ENCODE measurements at regions not wholly inside any gene's neighbourhood (a gene's known extent, or its start where the extent isn't known, plus 50 kb on each side); places are given as distances from the start of the nearest gene placed in this dataset.

- Histone ChIP-seq H2AFZ (ENCODE audit: low read depth, low read length, poor library complexity, severe bottlenecking) (no peak overlapping the region), H3K9ac (ENCODE audit: low read length) (no peak overlapping the region), H3K4me3 (replicated peaks in 1 of 2; ENCODE audit: low read depth in 1 of 2, low read length in 2 of 2) (no peak overlapping the region), H3K27me3 (ENCODE audit: insufficient read depth, low read length) (no peaks in the 10 kb centered on the region; the same call in none of the 2 replicates), H3K4me1 (ENCODE audit: control insufficient read depth in 1 of 2, insufficient read depth in 2 of 2, low read length in 2 of 2) (no peaks in the 10 kb centered on the region), H3K9me2 (ENCODE audit: insufficient read depth) (no peaks in the 10 kb centered on the region), H3K4me2 (ENCODE audit: low read length) (no peak overlapping the region), H3K9me3 (ENCODE audit: control insufficient read depth in 1 of 2, insufficient read depth in 1 of 2, low read depth in 1 of 2, low read length in 2 of 2) (no peaks in the 10 kb centered on the region), H3K27ac (ENCODE audit: low read depth, low read length) (no peak overlapping the region), H4K20me1 (ENCODE audit: insufficient read depth) (no peaks in the 10 kb centered on the region), H3K79me2 (ENCODE audit: insufficient read depth, low read length) (no peaks in the 10 kb centered on the region), H3K36me3 (ENCODE audit: control insufficient read depth in 1 of 2, insufficient read depth in 2 of 2, low read length in 2 of 2) (no peaks in the 10 kb centered on the region)
- ATAC-seq, result no peak
- BruUV-seq (replicated peaks), result no TSS peak
- intact Hi-C loops (cut with micrococcal nuclease), result no loop called here
- POLR2A ChIA-PET, result no interaction called here
- RAD21 ChIA-PET (ENCODE audit: low non-redundant PET in 1 of 2, low total read pairs in 2 of 2, uncharacterized antibody in 2 of 2, unreplicated experiment in 2 of 2), result no interaction called here
- TF ChIP-seq RAD21 (IDR thresholded peaks at IDR 0.05; ENCODE audit: low read depth) (no peak), SP1 (IDR thresholded peaks at IDR 0.05; ENCODE audit: low read depth) (no peak), ELF1 (IDR thresholded peaks at IDR 0.05; ENCODE audit: borderline replicate concordance, low read depth) (no peak), TCF7L2 (IDR thresholded peaks at IDR 0.05; ENCODE audit: borderline replicate concordance, extremely low read depth, insufficient read depth, insufficient read length) (no peak), EZH2 (IDR thresholded peaks at IDR 0.05) (no peak), EZH2phosphoT487 (IDR thresholded peaks at IDR 0.05; ENCODE audit: borderline replicate concordance) (no peak), FOSL1 (IDR thresholded peaks at IDR 0.05; ENCODE audit: low read depth) (no peak), ZNF274 (IDR thresholded peaks at IDR 0.05; ENCODE audit: low read depth, low read length) (no peak), ZFX (IDR thresholded peaks at IDR 0.05) (no peak), EGR1 (IDR thresholded peaks at IDR 0.05; ENCODE audit: low read depth) (no peak), POLR2A (IDR thresholded peaks at IDR 0.05; ENCODE audit: borderline replicate concordance, extremely low read depth, insufficient read depth, insufficient read length) (no peak), POLR2AphosphoS5 (IDR thresholded peaks at IDR 0.05; ENCODE audit: low read depth, low read length) (no peak), CBX3 (IDR thresholded peaks at IDR 0.05; ENCODE audit: low read depth) (no peak), SRF (IDR thresholded peaks at IDR 0.05; ENCODE audit: low read depth) (no peak), YY1 (IDR thresholded peaks at IDR 0.05; ENCODE audit: extremely low read depth, insufficient replicate concordance, low read depth, low read length) (no peak)
- TF ChIP-seq, protein P1, sequence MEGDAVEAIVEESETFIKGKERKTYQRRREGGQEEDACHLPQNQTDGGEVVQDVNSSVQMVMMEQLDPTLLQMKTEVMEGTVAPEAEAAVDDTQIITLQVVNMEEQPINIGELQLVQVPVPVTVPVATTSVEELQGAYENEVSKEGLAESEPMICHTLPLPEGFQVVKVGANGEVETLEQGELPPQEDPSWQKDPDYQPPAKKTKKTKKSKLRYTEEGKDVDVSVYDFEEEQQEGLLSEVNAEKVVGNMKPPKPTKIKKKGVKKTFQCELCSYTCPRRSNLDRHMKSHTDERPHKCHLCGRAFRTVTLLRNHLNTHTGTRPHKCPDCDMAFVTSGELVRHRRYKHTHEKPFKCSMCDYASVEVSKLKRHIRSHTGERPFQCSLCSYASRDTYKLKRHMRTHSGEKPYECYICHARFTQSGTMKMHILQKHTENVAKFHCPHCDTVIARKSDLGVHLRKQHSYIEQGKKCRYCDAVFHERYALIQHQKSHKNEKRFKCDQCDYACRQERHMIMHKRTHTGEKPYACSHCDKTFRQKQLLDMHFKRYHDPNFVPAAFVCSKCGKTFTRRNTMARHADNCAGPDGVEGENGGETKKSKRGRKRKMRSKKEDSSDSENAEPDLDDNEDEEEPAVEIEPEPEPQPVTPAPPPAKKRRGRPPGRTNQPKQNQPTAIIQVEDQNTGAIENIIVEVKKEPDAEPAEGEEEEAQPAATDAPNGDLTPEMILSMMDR (IDR thresholded peaks at IDR 0.05 in 2 of 3, conservative IDR thresholded peaks at IDR 0.05 in 1 of 3; ENCODE audit: borderline replicate concordance in 1 of 3, insufficient read depth in 1 of 3, low read depth in 2 of 3, low read length in 2 of 3), result no peak
- TF ChIP-seq, protein P2, sequence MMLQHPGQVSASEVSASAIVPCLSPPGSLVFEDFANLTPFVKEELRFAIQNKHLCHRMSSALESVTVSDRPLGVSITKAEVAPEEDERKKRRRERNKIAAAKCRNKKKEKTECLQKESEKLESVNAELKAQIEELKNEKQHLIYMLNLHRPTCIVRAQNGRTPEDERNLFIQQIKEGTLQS (IDR thresholded peaks at IDR 0.05), result no peak
- TF ChIP-seq, protein P3, sequence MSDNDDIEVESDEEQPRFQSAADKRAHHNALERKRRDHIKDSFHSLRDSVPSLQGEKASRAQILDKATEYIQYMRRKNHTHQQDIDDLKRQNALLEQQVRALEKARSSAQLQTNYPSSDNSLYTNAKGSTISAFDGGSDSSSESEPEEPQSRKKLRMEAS (IDR thresholded peaks at IDR 0.05), result no peak
- TF ChIP-seq, protein P4, sequence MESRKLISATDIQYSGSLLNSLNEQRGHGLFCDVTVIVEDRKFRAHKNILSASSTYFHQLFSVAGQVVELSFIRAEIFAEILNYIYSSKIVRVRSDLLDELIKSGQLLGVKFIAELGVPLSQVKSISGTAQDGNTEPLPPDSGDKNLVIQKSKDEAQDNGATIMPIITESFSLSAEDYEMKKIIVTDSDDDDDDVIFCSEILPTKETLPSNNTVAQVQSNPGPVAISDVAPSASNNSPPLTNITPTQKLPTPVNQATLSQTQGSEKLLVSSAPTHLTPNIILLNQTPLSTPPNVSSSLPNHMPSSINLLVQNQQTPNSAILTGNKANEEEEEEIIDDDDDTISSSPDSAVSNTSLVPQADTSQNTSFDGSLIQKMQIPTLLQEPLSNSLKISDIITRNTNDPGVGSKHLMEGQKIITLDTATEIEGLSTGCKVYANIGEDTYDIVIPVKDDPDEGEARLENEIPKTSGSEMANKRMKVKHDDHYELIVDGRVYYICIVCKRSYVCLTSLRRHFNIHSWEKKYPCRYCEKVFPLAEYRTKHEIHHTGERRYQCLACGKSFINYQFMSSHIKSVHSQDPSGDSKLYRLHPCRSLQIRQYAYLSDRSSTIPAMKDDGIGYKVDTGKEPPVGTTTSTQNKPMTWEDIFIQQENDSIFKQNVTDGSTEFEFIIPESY (IDR thresholded peaks at IDR 0.05; ENCODE audit: extremely low read depth, insufficient replicate concordance, low read length), result no peak
- CTCF ChIA-PET, result no interaction called here
- DNase-seq (ENCODE audit: low read depth, low spot score), result no peak
Observed at GRCh38 chr1:90621986-90622385, 95.1 kb downstream of the BARHL2 start.
